COR-L47 (cell line): ENCODE measurements at regions not wholly inside any gene's neighbourhood (a gene's known extent, or its start where the extent isn't known, plus 50 kb on each side); places are given as distances from the start of the nearest gene placed in this dataset.
"Not testable (repeated sequence)": the region's sequence is repeated elsewhere in the genome, so short reads cannot be mapped to it uniquely, and the experiment has no call there.

Experiments used
- DNase-seq: peaks from one replicate; lab custom pipeline; 2025; lab: John Stamatoyannopoulos, UW

- DNase-seq = not testable (repeated sequence)
These were observed 56.6 kb upstream of the ASNS start for GRCh38 chr7:97928844-97929243.

DNA sequence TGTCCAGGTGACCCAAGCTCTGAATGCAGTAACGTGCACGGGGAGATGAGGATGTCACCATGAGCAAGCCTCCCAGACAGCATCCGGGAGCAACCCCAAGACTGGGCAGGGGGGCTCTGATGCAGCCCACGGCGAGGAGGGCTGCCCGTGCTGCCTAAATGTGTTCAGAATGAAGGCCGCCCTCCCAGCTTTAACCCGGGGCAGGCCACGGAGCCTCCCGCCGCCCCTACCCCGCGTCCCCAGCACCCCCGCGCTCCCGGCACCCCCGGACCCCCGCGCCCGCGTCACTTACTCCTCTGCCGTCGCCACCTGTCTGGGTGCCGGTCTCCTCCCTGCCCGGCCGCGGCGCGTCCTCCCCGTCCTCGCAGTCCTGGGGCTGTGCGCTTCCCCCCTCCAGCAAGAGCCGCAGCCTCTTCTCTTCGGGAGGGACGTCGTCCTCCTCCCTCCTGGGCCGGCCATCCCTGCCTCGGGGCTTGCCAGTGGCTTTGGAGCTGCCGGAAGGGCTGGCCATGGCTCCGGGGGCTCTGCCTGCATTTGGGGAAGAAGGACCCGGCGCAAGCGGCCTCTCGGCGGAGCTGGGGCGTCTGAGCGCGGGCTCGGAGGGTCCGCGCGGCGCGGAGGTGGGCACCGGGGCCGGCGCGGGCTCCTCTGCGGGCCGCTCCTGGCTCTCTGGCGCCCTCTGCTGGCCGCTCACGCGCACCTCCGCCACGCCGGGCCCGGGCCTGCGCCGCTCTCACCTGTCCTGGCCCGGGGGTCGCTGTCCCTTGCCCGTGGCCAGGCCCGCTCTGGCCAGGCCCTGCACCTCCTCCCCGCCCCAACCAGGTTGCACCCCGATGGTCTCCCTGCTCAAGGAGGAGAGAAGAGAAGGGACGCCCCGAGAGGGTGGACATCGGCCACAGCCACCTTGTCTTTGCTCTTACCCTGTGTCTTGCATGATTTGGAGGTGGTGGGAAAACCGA, 55.9 kb upstream of the ASNS start:
- peak; percentile 22 for DNase-seq
